ENCODE measurements at regions not wholly inside any gene's neighbourhood (a gene's known extent, or its start where the extent isn't known, plus 50 kb on each side); places are given as distances from the start of the nearest gene placed in this dataset.
A peak's percentile ranks its signal among the peaks of the same experiment; 100 is the strongest.

GRCh38 chr1:11406845-11407244 lies 72.1 kb upstream of the DISP3 start:
- ATAC-seq (no peak), DNase-seq (no peak)
- peaks cover 16% of the 10 kb centered on the region for H3K4me1 Mint-ChIP-seq
- H3K36me3 Mint-ChIP-seq (ENCODE audit: low read depth): no peaks in the 10 kb centered on the region
- no peaks in the 10 kb centered on the region for H3K9me3 ChIP-seq (ENCODE audit: control insufficient read depth, low read length, poor library complexity, severe bottlenecking)
- no peaks in the 10 kb centered on the region for H3K27me3 Mint-ChIP-seq
- peak overlapping the region; percentile 34 for H3K27ac Mint-ChIP-seq
- no peak overlapping the region for H3K4me3 Mint-ChIP-seq

GRCh38 chr1:11407301-11407994 lies 71.5 kb upstream of the DISP3 start:
- peaks cover 16% of the 10 kb centered on the region for H3K4me1 Mint-ChIP-seq
- no peaks in the 10 kb centered on the region for H3K36me3 Mint-ChIP-seq (ENCODE audit: low read depth)
- peak overlapping the region; percentile 37 for H3K4me3 Mint-ChIP-seq
- H3K27me3 Mint-ChIP-seq: no peaks in the 10 kb centered on the region
- DNase-seq (no peak), ATAC-seq (no peak)
- peak overlapping the region; percentile 34 for H3K27ac Mint-ChIP-seq
- H3K9me3 ChIP-seq (ENCODE audit: control insufficient read depth, low read length, poor library complexity, severe bottlenecking): no peaks in the 10 kb centered on the region

GRCh38 chr1:11412141-11412540 lies 66.8 kb upstream of the DISP3 start:
- Mint-ChIP-seq H3K4me1 (peaks cover 11% of the 10 kb centered on the region), H3K27me3 (peaks cover 7% of the 10 kb centered on the region), H3K4me3 (no peak overlapping the region), H3K27ac (no peak overlapping the region), H3K36me3 (ENCODE audit: low read depth) (no peaks in the 10 kb centered on the region)
- DNase-seq: no peak
- no peak for ATAC-seq
- no peaks in the 10 kb centered on the region for H3K9me3 ChIP-seq (ENCODE audit: control insufficient read depth, low read length, poor library complexity, severe bottlenecking)

GRCh38 chr1:11413986-11414391 lies 65.0 kb upstream of the DISP3 start:
- H3K4me1 Mint-ChIP-seq: peaks cover 3% of the 10 kb centered on the region
- no peaks in the 10 kb centered on the region for H3K9me3 ChIP-seq (ENCODE audit: control insufficient read depth, low read length, poor library complexity, severe bottlenecking)
- peaks cover 14% of the 10 kb centered on the region for H3K27me3 Mint-ChIP-seq
- ATAC-seq (no peak), DNase-seq (no peak)
- H3K36me3 Mint-ChIP-seq (ENCODE audit: low read depth): no peaks in the 10 kb centered on the region
- no peak overlapping the region for H3K27ac Mint-ChIP-seq
- H3K4me3 Mint-ChIP-seq: no peak overlapping the region

- Mint-ChIP-seq H3K4me3 (no peak overlapping the region), H3K4me1 (peaks cover 3% of the 10 kb centered on the region), H3K27ac (no peak overlapping the region), H3K36me3 (ENCODE audit: low read depth) (no peaks in the 10 kb centered on the region), H3K27me3 (peaks cover 21% of the 10 kb centered on the region)
- DNase-seq (no peak), ATAC-seq (no peak)
- H3K9me3 ChIP-seq (ENCODE audit: control insufficient read depth, low read length, poor library complexity, severe bottlenecking): no peaks in the 10 kb centered on the region
Observed at GRCh38 chr1:11414926-11415538, 63.9 kb upstream of the DISP3 start.

- no peak overlapping the region for H3K27ac Mint-ChIP-seq
- peaks cover 3% of the 10 kb centered on the region for H3K36me3 Mint-ChIP-seq (ENCODE audit: low read depth)
- ATAC-seq (no peak), DNase-seq (no peak)
- H3K4me1 Mint-ChIP-seq: peaks cover 3% of the 10 kb centered on the region
- no peak overlapping the region for H3K4me3 Mint-ChIP-seq
- H3K9me3 ChIP-seq (ENCODE audit: control insufficient read depth, low read length, poor library complexity, severe bottlenecking): no peaks in the 10 kb centered on the region
- H3K27me3 Mint-ChIP-seq: peaks cover 36% of the 10 kb centered on the region
Observed at GRCh38 chr1:11417162-11417561, 61.8 kb upstream of the DISP3 start.

- Mint-ChIP-seq H3K36me3 (ENCODE audit: low read depth) (peaks cover 3% of the 10 kb centered on the region), H3K27ac (no peak overlapping the region), H3K27me3 (peaks cover 38% of the 10 kb centered on the region), H3K4me1 (peaks cover 3% of the 10 kb centered on the region), H3K4me3 (no peak overlapping the region)
- no peaks in the 10 kb centered on the region for H3K9me3 ChIP-seq (ENCODE audit: control insufficient read depth, low read length, poor library complexity, severe bottlenecking)
- ATAC-seq (no peak), DNase-seq (no peak)
Observed at GRCh38 chr1:11418056-11418455, 60.9 kb upstream of the DISP3 start.

GRCh38 chr1:11421443-11421842 lies 57.5 kb upstream of the DISP3 start:
- H3K36me3 Mint-ChIP-seq (ENCODE audit: low read depth): peaks cover 5% of the 10 kb centered on the region
- no peak overlapping the region for H3K4me3 Mint-ChIP-seq
- no peak overlapping the region for H3K27ac Mint-ChIP-seq
- H3K4me1 Mint-ChIP-seq: peaks cover 3% of the 10 kb centered on the region
- no peak for ATAC-seq
- H3K9me3 ChIP-seq (ENCODE audit: control insufficient read depth, low read length, poor library complexity, severe bottlenecking): no peaks in the 10 kb centered on the region
- no peak for DNase-seq
- H3K27me3 Mint-ChIP-seq: peaks cover 38% of the 10 kb centered on the region

- Mint-ChIP-seq H3K36me3 (ENCODE audit: low read depth) (peaks cover 5% of the 10 kb centered on the region), H3K27me3 (peaks cover 30% of the 10 kb centered on the region), H3K27ac (no peak overlapping the region), H3K4me1 (peaks cover 3% of the 10 kb centered on the region), H3K4me3 (no peak overlapping the region)
- no peak for DNase-seq
- no peaks in the 10 kb centered on the region for H3K9me3 ChIP-seq (ENCODE audit: control insufficient read depth, low read length, poor library complexity, severe bottlenecking)
- ATAC-seq: no peak
Observed at GRCh38 chr1:11422686-11423085, 56.3 kb upstream of the DISP3 start.

GRCh38 chr1:11426617-11427016 lies 52.3 kb upstream of the DISP3 start:
- peaks cover 3% of the 10 kb centered on the region for H3K4me1 Mint-ChIP-seq
- no peak overlapping the region for H3K27ac Mint-ChIP-seq
- H3K9me3 ChIP-seq (ENCODE audit: control insufficient read depth, low read length, poor library complexity, severe bottlenecking): no peaks in the 10 kb centered on the region
- H3K36me3 Mint-ChIP-seq (ENCODE audit: low read depth): peaks cover 3% of the 10 kb centered on the region
- ATAC-seq: no peak
- H3K4me3 Mint-ChIP-seq: no peak overlapping the region
- H3K27me3 Mint-ChIP-seq: peaks cover 12% of the 10 kb centered on the region
- DNase-seq: no peak

- Mint-ChIP-seq H3K4me1 (peaks cover 8% of the 10 kb centered on the region), H3K27me3 (peaks cover 20% of the 10 kb centered on the region), H3K4me3 (no peak overlapping the region), H3K36me3 (ENCODE audit: low read depth) (peaks cover 4% of the 10 kb centered on the region), H3K27ac (no peak overlapping the region)
- DNase-seq (no peak), ATAC-seq (no peak)
- no peaks in the 10 kb centered on the region for H3K9me3 ChIP-seq (ENCODE audit: control insufficient read depth, low read length, poor library complexity, severe bottlenecking)
Observed at GRCh38 chr1:11428789-11429188, 50.2 kb upstream of the DISP3 start.
